IMR-90 (cell line): ENCODE measurements at regions not wholly inside any gene's neighbourhood (a gene's known extent, or its start where the extent isn't known, plus 50 kb on each side); places are given as distances from the start of the nearest gene placed in this dataset.

Source experiments
- CHD1 ChIP-seq: IDR thresholded peaks from 2 replicates; pipeline ENCODE4 v1.6.1; 2012; ENCODE audit warnings: low read depth, low read length, improper control_type of control experiment
- POLR2A ChIP-seq: IDR thresholded peaks from 2 replicates; pipeline ENCODE4 v1.6.1; 2012; ENCODE audit warnings: mild to moderate bottlenecking, low read depth, low read length
- RCOR1 ChIP-seq: IDR thresholded peaks from 2 replicates; pipeline ENCODE4 v1.6.1; 2012; ENCODE audit warnings: mild to moderate bottlenecking, low read length, improper control_type of control experiment; ENCODE audit not compliant: insufficient replicate concordance
- RFX5 ChIP-seq: IDR thresholded peaks from 2 replicates; pipeline ENCODE4 v1.8.0; 2012; ENCODE audit warnings: low read depth, mild to moderate bottlenecking, low read length, moderate library complexity
- SMC3 ChIP-seq: fragments of 150-350 bp; IDR thresholded peaks from 2 replicates; pipeline ENCODE4 v1.6.1; 2016; ENCODE audit warnings: low read depth, mild to moderate bottlenecking, antibody characterized with exemption, low read length, moderate library complexity
- TF ChIP-seq, protein P1 (sequence below): fragments of 150-350 bp; IDR thresholded peaks from 2 replicates; pipeline ENCODE4 v1.6.1; 2016; ENCODE audit warnings: low read depth, mild to moderate bottlenecking, low read length, moderate library complexity, borderline replicate concordance
- TF ChIP-seq, protein P2 (sequence below): conservative IDR thresholded peaks from 2 replicates; pipeline ENCODE4 v1.5.1; 2012; ENCODE audit warnings: mild to moderate bottlenecking, low read depth, low read length, improper control_type of control experiment

DNA sequence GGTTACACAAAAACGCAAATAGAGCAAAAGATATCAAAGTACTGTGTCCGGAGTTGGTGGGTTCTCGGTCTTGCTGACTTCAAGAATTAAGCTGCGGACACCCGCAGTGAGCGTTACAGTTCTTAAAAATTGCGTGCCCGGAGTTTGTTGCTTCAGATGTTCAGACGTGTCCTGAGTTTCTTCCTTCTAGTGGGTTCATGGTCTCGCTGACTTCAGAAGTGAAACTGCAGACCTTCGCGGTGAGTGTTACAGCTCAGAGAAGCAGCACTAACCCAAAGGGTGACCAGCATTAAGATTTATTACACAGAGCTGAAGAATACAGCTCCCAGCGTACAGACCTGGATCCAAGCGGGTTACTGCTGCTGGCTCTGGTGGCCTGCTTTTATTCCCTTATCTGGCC, 125.7 kb upstream of the TWIST2 start:
- TF ChIP-seq, protein P1, sequence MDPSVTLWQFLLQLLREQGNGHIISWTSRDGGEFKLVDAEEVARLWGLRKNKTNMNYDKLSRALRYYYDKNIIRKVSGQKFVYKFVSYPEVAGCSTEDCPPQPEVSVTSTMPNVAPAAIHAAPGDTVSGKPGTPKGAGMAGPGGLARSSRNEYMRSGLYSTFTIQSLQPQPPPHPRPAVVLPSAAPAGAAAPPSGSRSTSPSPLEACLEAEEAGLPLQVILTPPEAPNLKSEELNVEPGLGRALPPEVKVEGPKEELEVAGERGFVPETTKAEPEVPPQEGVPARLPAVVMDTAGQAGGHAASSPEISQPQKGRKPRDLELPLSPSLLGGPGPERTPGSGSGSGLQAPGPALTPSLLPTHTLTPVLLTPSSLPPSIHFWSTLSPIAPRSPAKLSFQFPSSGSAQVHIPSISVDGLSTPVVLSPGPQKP = no peak
- TF ChIP-seq, protein P2, sequence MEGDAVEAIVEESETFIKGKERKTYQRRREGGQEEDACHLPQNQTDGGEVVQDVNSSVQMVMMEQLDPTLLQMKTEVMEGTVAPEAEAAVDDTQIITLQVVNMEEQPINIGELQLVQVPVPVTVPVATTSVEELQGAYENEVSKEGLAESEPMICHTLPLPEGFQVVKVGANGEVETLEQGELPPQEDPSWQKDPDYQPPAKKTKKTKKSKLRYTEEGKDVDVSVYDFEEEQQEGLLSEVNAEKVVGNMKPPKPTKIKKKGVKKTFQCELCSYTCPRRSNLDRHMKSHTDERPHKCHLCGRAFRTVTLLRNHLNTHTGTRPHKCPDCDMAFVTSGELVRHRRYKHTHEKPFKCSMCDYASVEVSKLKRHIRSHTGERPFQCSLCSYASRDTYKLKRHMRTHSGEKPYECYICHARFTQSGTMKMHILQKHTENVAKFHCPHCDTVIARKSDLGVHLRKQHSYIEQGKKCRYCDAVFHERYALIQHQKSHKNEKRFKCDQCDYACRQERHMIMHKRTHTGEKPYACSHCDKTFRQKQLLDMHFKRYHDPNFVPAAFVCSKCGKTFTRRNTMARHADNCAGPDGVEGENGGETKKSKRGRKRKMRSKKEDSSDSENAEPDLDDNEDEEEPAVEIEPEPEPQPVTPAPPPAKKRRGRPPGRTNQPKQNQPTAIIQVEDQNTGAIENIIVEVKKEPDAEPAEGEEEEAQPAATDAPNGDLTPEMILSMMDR = no peak
- TF ChIP-seq RFX5 (no peak), SMC3 (no peak), RCOR1 (no peak), CHD1 (no peak), POLR2A (no peak)
